DND-41 (cell line): ENCODE measurements at regions not wholly inside any gene's neighbourhood (a gene's known extent, or its start where the extent isn't known, plus 50 kb on each side); places are given as distances from the start of the nearest gene placed in this dataset.

Experiments
- EZH2 ChIP-seq: IDR thresholded peaks from 3 replicates; pipeline ENCODE4 v1.6.1; 2012; ENCODE audit warnings: borderline replicate concordance, low read depth, mild to moderate bottlenecking, moderate library complexity, low read length, inconsistent platforms; ENCODE audit not compliant: severe bottlenecking
- TF ChIP-seq, protein P1 (sequence below): IDR thresholded peaks from 2 replicates; pipeline ENCODE4 v1.5.1; 2012; ENCODE audit warnings: borderline replicate concordance, low read length, moderate library complexity, mild to moderate bottlenecking; ENCODE audit not compliant: poor library complexity, severe bottlenecking; ENCODE audit errors: extremely low read depth

DNA sequence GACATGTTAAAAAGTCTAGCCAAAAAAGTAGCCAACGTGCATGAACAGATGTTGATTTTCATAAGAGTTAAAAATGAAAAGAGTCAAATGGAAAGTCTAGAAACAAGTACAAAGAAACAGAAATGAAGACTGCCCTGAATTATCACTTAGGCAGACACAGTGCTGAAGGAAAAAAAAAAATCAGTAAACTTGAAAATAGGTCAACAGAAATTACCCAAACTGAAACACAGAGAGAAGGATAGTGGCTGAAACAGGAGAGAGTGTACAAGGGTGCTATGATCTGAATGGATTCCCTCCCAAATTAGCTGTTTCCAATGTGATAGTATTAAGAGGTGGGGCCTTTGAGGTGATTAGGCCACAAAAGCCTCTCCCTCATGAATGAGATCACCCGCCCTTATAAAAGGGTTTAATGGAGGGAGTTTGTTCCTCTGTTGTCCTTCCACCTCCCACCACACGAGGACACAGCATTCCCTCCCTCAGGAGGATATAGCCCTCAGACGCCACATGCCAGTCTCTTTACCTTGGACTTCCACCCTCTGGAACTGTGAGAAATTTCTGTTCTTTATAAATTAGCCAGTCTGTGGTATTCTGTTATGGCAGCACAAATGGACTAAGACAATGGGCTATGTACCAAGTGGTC, 249.7 kb downstream of the AHR start:
- TF ChIP-seq, protein P1, sequence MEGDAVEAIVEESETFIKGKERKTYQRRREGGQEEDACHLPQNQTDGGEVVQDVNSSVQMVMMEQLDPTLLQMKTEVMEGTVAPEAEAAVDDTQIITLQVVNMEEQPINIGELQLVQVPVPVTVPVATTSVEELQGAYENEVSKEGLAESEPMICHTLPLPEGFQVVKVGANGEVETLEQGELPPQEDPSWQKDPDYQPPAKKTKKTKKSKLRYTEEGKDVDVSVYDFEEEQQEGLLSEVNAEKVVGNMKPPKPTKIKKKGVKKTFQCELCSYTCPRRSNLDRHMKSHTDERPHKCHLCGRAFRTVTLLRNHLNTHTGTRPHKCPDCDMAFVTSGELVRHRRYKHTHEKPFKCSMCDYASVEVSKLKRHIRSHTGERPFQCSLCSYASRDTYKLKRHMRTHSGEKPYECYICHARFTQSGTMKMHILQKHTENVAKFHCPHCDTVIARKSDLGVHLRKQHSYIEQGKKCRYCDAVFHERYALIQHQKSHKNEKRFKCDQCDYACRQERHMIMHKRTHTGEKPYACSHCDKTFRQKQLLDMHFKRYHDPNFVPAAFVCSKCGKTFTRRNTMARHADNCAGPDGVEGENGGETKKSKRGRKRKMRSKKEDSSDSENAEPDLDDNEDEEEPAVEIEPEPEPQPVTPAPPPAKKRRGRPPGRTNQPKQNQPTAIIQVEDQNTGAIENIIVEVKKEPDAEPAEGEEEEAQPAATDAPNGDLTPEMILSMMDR: no peak
- no peak for TF ChIP-seq EZH2
